Peyer's patch (tissue), 4 donors: ENCODE measurements at regions not wholly inside any gene's neighbourhood (a gene's known extent, or its start where the extent isn't known, plus 50 kb on each side); places are given as distances from the start of the nearest gene placed in this dataset.

Experiments
- POLR2A ChIP-seq, 2 donors: fragments of 450-650 bp; IDR thresholded peaks; one replicate each; pipeline ENCODE4 v1.5.1; 2017; ENCODE audit warnings: antibody characterized with exemption in 2 of 2, mild to moderate bottlenecking in 2 of 2, moderate library complexity in 2 of 2
- TF ChIP-seq, protein P1 (sequence below), 6 experiments: fragments of 450-650 bp in 4 of 6; fragments of 200-600 bp in 2 of 6; sonication (generic) in 1 of 6; IDR thresholded peaks; one replicate each; pipeline ENCODE4 v1.5.1; 2017 to 2019; ENCODE audit warnings: antibody characterized with exemption in 6 of 6, mild to moderate bottlenecking in 3 of 6, moderate library complexity in 1 of 6

DNA sequence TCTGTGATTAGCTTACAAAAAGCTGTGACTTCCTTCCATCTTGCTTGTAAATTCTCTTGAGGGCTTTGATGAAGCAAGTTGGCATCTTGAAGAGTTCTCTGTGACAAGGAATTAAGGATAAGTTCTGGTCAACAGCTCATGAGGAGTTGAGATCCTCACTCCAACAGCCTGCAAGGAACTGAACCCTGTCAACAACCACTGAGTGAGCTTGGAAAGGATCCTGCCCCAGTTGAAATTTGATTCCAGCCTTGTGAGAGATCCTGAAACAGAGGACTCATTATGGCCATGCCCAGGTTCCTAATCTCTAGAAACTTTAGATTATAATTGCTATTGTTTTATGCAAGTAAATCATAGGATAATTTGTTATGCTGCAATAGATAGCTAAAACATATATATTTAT, 133.7 kb downstream of the PTCHD4 start:
- TF ChIP-seq, protein P1, sequence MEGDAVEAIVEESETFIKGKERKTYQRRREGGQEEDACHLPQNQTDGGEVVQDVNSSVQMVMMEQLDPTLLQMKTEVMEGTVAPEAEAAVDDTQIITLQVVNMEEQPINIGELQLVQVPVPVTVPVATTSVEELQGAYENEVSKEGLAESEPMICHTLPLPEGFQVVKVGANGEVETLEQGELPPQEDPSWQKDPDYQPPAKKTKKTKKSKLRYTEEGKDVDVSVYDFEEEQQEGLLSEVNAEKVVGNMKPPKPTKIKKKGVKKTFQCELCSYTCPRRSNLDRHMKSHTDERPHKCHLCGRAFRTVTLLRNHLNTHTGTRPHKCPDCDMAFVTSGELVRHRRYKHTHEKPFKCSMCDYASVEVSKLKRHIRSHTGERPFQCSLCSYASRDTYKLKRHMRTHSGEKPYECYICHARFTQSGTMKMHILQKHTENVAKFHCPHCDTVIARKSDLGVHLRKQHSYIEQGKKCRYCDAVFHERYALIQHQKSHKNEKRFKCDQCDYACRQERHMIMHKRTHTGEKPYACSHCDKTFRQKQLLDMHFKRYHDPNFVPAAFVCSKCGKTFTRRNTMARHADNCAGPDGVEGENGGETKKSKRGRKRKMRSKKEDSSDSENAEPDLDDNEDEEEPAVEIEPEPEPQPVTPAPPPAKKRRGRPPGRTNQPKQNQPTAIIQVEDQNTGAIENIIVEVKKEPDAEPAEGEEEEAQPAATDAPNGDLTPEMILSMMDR (IDR thresholded peaks at IDR 0.05) = no peak
- no peak for TF ChIP-seq POLR2A (IDR thresholded peaks at IDR 0.05)
